SU-DHL-6 (cell line): ENCODE measurements at regions not wholly inside any gene's neighbourhood (a gene's known extent, or its start where the extent isn't known, plus 50 kb on each side); places are given as distances from the start of the nearest gene placed in this dataset.

Experiments used
- H2AFZ ChIP-seq: fragments of 200-600 bp; sonication (generic); 2 replicates; pipeline ENCODE4 v1.6.1; 2014; ENCODE audit warnings: low read depth, mild to moderate bottlenecking, moderate library complexity, mixed read lengths, antibody characterized with exemption, low read length; ENCODE audit not compliant: severe bottlenecking
- H3F3A ChIP-seq: fragments of 200-600 bp; shearing (Covaris generic); 2 replicates; pipeline ENCODE4 v1.6.0; 2016; ENCODE audit warnings: antibody characterized with exemption, mild to moderate bottlenecking; ENCODE audit not compliant: insufficient read depth
- H3K27ac ChIP-seq: fragments of 200-600 bp; sonication (generic); 2 replicates; pipeline ENCODE4 v1.5.1; 2016; ENCODE audit warnings: low read depth, mild to moderate bottlenecking, low read length, moderate library complexity, mixed read lengths
- H3K27me3 ChIP-seq: fragments of 200-600 bp; sonication (generic), shearing (Covaris generic); 2 replicates; pipeline ENCODE4 v1.6.0; 2014; ENCODE audit warnings: mild to moderate bottlenecking, low read length
- H3K36me3 ChIP-seq: fragments of 200-600 bp; sonication (generic); 2 replicates; pipeline ENCODE4 v1.6.1; 2014; ENCODE audit warnings: mild to moderate bottlenecking, low read length, mixed read lengths
- H3K4me2 ChIP-seq: fragments of 300-600, 200-600 bp; shearing (Covaris generic), sonication (generic); 2 replicates; pipeline ENCODE4 v1.6.0; 2014; ENCODE audit warnings: low read length, low read depth, mild to moderate bottlenecking; ENCODE audit not compliant: poor library complexity, severe bottlenecking
- H3K4me3 ChIP-seq: fragments of 200-600 bp; sonication (generic); 2 replicates; pipeline ENCODE4 v1.5.1; 2014; ENCODE audit warnings: antibody characterized with exemption, low read length, mild to moderate bottlenecking, mixed read lengths; ENCODE audit not compliant: insufficient read depth, poor library complexity, severe bottlenecking
- H3K79me2 ChIP-seq: fragments of 200-600 bp; sonication (generic); 2 replicates; pipeline ENCODE4 v1.6.1; 2014; ENCODE audit warnings: mild to moderate bottlenecking, low read length, moderate library complexity; ENCODE audit not compliant: insufficient read depth
- H3K9ac ChIP-seq: fragments of 200-600 bp; sonication (generic); 2 replicates; pipeline ENCODE4 v1.7.0; 2014; ENCODE audit warnings: mild to moderate bottlenecking, low read length
- H3K9me2 ChIP-seq: fragments of 200-600 bp; sonication (generic); replicated peaks from 2 replicates; pipeline ENCODE4 v1.6.1; 2014; ENCODE audit warnings: low read length; ENCODE audit not compliant: insufficient read depth
- H3K9me3 ChIP-seq: fragments of 200-600 bp; sonication (generic); 2 replicates; pipeline ENCODE4 v1.6.1; 2014; ENCODE audit warnings: low read length, mixed read lengths; ENCODE audit not compliant: insufficient read depth
- H4K20me1 ChIP-seq: fragments of 200-600 bp; sonication (generic); 2 replicates; pipeline ENCODE4 v1.6.1; 2014; ENCODE audit warnings: low read depth, mild to moderate bottlenecking, antibody characterized with exemption, low read length, moderate library complexity, mixed read lengths
- CTCF ChIP-seq: fragments of 200-600 bp; sonication (generic); IDR thresholded peaks from one replicate; pipeline ENCODE4 v1.5.1; 2017; ENCODE audit warnings: antibody characterized with exemption, mild to moderate bottlenecking, low read length, moderate library complexity; ENCODE audit not compliant: insufficient read depth, poor library complexity, severe bottlenecking
- EZH2phosphoT487 ChIP-seq: fragments of 200-600 bp; sonication (generic), shearing (Covaris generic); conservative IDR thresholded peaks from 2 replicates; pipeline ENCODE4 v1.6.1; 2018; ENCODE audit warnings: mild to moderate bottlenecking, antibody characterized with exemption, low read length, moderate library complexity, mixed read lengths

DNA sequence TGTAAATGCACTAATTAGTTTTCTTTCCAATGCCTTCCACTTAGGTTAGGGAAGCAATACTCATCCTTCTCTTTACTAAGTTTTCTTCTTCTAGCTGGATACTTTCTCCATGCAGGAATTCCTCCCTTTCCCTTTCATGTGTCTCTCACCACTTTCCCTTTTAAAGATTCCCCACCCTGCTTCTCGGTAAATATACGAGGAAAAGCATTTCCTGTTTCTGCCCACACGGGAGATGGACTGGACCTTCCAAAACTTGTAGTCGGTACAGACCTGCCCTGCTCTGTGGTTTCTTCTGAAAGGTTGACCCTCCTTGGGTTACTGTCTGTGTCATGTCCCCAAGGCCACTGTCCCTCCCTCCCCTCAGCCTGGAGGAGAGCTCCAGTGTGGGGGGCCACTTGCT, 58.9 kb upstream of the LYZL2 start:
- no peaks in the 10 kb centered on the region for H3F3A ChIP-seq
- no peak overlapping the region for H3K4me3 ChIP-seq
- H3K36me3 ChIP-seq: no peaks in the 10 kb centered on the region
- H3K4me2 ChIP-seq: no peak overlapping the region
- H3K9me2 ChIP-seq: no peaks in the 10 kb centered on the region
- H3K9me3 ChIP-seq: no peaks in the 10 kb centered on the region
- TF ChIP-seq EZH2phosphoT487: no peak
- TF ChIP-seq CTCF: no peak
- no peaks in the 10 kb centered on the region for H3K79me2 ChIP-seq
- H3K27me3 ChIP-seq: no peaks in the 10 kb centered on the region
- no peak overlapping the region for H3K9ac ChIP-seq
- H4K20me1 ChIP-seq: no peaks in the 10 kb centered on the region
- H2AFZ ChIP-seq: no peak overlapping the region
- no peak overlapping the region for H3K27ac ChIP-seq

DNA sequence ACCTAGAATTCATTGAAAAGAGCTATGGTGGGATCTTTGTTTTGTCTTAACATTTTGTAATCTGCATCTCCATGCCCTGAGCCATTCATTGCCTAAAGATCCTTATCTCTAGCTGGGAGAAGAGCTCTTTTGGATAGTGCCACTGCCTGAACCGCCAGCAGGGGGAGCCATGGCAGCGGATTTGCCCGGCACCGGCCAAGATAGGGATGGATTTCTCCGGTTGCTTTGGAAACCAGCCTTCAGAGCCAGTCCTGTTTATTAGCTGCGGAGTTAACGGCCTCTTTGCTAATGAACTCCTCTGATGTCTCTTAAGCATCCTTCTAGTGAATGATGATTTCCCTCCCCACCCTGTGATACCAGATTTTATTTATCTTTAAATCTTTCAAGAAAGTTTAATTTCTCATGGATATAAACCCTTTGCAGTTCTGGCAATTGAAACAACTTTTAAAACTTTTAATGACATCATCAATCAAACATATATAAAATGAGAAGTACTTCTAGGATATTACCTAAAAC, 58.2 kb upstream of the LYZL2 start:
- Histone ChIP-seq H2AFZ (no peak overlapping the region), H3K27me3 (no peaks in the 10 kb centered on the region), H3K9me3 (no peaks in the 10 kb centered on the region), H3K4me2 (no peak overlapping the region), H3K27ac (no peak overlapping the region), H3K9me2 (no peaks in the 10 kb centered on the region), H4K20me1 (no peaks in the 10 kb centered on the region), H3K36me3 (no peaks in the 10 kb centered on the region), H3K79me2 (no peaks in the 10 kb centered on the region), H3F3A (no peaks in the 10 kb centered on the region), H3K4me3 (no peak overlapping the region), H3K9ac (no peak overlapping the region)
- TF ChIP-seq CTCF (peak; percentile 79), EZH2phosphoT487 (no peak)

DNA sequence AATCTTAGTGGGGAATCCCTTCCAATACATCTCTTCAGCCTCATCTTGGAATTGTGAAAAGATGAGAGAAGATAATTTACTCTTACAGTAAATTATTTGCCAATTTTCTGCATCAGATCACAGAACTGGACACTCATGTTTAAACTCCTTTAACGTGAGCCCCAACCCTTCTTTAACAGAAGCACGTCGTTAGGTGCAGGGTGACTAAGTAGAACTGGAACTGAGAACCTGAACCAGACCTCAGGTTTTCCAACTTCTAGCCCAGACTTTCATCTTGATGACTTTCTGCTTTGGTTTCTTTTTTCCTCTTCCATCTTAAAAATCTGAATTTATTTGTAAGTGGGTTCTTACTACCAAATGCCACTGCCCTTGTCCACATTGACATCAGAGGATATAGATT, 57.2 kb upstream of the LYZL2 start:
- TF ChIP-seq CTCF: no peak
- no peak overlapping the region for H3K27ac ChIP-seq

More for the DNA sequence above, 57.2 kb upstream of the LYZL2 start:
- Histone ChIP-seq H2AFZ (no peak overlapping the region), H3K9me3 (no peaks in the 10 kb centered on the region), H3K79me2 (no peaks in the 10 kb centered on the region), H3K9me2 (no peaks in the 10 kb centered on the region), H4K20me1 (no peaks in the 10 kb centered on the region), H3K36me3 (no peaks in the 10 kb centered on the region), H3K4me2 (no peak overlapping the region), H3K9ac (no peak overlapping the region), H3K27me3 (no peaks in the 10 kb centered on the region), H3K4me3 (no peak overlapping the region), H3F3A (no peaks in the 10 kb centered on the region)
